Fibroblast of skin of left quadriceps (primary cell): ENCODE measurements at regions not wholly inside any gene's neighbourhood (a gene's known extent, or its start where the extent isn't known, plus 50 kb on each side); places are given as distances from the start of the nearest gene placed in this dataset.
"Not testable (repeated sequence)": the region's sequence is repeated elsewhere in the genome, so short reads cannot be mapped to it uniquely, and the experiment has no call there.

ENCODE experiments used
- DNase-seq, 2 experiments: peaks; one replicate each; pipeline ENCODE4 v3.0.0-alpha.2; 2013; ENCODE audit warnings: low read depth in 2 of 2

- DNase-seq = no peak
Measured at GRCh38 chr20:54759589-54759988, 284.2 kb downstream of the DOK5 start.

DNA sequence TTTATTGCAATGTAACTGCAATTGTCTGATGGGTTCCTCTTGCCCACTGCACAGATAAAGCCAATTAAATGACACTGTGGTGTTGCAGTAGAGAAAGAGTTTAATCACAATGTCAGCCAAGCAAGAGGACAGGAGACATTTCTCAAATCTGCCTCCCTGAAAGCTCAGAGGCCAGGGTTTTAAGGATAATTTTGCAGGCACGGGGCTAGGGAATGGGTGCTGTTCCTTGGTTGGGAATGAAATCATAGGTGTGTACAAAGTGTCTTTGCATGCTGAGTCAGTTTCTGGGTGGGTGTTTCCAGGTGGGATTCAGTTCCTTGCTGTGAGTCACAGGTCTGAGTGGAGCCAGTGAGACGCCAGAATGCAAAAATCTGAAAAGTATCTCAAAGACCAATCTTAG lies 271.4 kb downstream of the DOK5 start:
- no peak for DNase-seq

- DNase-seq = no peak
Measured at GRCh38 chr20:54745780-54746179, 270.4 kb downstream of the DOK5 start.

GRCh38 chr20:54744097-54744496 lies 268.7 kb downstream of the DOK5 start:
- DNase-seq = no peak

- no peak for DNase-seq
Measured at GRCh38 chr20:54742193-54742592, 266.8 kb downstream of the DOK5 start.

GRCh38 chr20:54736421-54736820 lies 261.0 kb downstream of the DOK5 start:
- no peak for DNase-seq

- no peak for DNase-seq
Measured at GRCh38 chr20:54733687-54734086, 258.3 kb downstream of the DOK5 start.

GRCh38 chr20:54727490-54727889 lies 252.1 kb downstream of the DOK5 start:
- DNase-seq = no peak

GRCh38 chr20:54726687-54727300 lies 251.4 kb downstream of the DOK5 start:
- no peak for DNase-seq

- not testable (repeated sequence) for DNase-seq
Measured at GRCh38 chr20:54725266-54725665, 249.9 kb downstream of the DOK5 start.

- DNase-seq = no peak
Measured at GRCh38 chr20:54723723-54724122, 248.3 kb downstream of the DOK5 start.

DNA sequence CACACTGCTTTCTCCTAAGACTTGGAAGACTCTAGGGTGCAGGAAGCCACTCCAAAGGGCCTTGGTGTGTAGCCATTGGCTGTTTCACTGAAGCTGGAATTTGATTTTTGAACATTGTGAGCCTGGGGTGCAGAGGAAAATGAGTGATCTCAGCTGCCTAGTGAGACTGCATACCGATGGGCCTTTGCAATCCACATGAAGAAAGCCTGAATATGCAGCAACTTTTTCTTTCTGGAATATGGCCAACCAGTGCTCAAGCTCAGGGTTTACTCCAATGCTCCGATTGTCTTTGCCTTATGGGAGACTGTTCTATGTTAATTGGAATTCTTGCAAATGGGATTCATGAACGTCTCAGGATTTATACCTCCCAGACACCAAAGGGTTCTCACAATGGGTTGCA lies 242.6 kb downstream of the DOK5 start:
- DNase-seq = no peak

- no peak for DNase-seq
Measured at GRCh38 chr20:54716790-54717189, 241.4 kb downstream of the DOK5 start.

- no peak for DNase-seq
Measured at GRCh38 chr20:54716174-54716747, 240.9 kb downstream of the DOK5 start.

GRCh38 chr20:54714817-54715216 lies 239.4 kb downstream of the DOK5 start:
- no peak for DNase-seq

DNA sequence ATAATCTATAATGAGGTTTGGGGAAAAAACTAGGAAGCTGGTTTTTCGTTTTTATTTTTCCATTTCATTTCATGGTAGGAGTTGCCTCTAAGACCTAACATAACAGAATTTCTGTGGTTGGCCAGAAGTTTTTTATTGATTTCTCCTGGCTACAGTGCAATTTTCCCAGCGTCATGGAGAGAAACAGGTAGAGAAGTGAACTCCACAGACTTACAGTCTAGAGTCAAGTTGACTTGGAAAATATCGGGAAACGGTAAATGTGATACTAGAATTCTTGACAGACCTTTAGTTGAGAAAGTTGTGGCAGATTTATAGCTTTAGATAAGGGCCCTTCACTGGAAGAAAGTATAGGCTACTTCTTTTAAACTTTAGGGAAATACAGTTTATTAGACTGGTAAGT lies 238.3 kb downstream of the DOK5 start:
- DNase-seq = no peak

DNA sequence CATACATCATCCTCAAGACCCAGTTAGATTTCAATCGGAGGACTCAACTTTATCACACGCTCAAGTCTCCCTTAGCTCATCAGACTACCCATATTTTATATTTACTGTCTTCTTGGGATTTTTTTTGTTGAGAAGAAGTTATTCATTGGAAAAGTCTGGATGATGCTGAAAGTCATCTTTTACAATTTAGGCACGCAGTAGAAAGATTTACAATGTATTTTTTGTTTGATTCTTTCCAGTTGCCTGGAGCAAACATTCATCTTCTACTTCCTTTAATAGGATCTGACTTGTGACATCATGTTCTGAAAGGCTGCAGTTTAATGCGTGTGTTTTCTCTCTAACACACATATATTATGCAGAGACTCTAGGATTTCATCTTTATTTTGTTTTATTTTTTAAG lies 235.7 kb downstream of the DOK5 start:
- no peak for DNase-seq

- DNase-seq = no peak
Measured at GRCh38 chr20:54710341-54710740, 234.9 kb downstream of the DOK5 start.

DNA sequence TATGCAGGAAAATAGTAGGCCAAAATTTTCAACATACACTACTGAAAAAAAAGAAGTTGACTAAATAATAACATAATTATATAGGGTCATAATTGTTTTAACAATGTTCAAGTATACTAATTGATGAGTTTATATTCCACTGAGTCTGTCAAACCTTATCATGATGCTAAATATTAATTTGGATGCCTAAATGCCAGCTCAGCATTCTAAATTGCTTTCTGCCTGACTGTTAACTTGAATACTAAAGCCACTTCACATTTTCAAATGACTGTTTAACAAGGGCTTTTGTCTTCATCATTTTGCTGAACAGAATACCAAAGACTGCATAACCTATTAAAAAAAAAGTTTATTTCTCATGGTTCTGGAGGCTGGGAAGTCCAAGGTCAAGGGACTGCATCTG lies 232.8 kb downstream of the DOK5 start:
- no peak for DNase-seq

DNA sequence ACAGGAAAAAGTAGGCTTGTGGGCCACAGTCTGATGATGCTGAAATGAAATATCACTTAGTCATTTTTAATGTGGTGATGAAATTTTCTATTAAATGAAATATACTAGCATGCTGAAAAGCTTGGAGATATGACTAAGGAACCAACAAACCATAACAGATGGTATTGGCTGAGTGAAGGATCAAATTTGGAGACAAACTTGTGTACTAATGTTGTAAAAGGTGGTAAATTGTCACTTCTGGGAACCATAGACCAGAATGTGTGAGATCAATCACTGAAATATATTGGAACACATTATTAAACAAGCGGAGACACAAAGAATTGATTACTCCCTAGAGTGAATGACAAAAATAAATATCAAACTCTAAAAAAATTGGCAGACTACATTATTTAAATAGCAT lies 232.4 kb downstream of the DOK5 start:
- DNase-seq = no peak

DNA sequence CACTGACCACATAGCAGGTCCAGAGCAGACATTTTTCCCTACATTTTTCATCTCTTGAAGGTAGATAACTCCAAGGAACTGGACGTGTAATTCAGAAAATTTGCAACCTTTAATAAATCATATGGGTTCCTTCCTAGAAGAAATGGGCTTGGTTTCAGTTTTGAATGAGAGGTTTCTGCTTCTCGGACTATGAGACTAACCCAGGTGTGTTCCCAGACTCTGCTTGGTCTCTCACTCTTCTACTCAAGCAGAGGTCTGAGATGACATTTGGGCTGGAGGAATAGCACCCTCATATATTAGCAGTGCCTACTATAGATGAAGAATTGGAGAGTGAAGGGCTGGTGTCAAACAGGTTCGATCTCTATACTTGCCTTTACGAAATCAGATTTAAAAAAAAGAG lies 231.2 kb downstream of the DOK5 start:
- no peak for DNase-seq

GRCh38 chr20:54704032-54704635 lies 228.7 kb downstream of the DOK5 start:
- DNase-seq = no peak
